HG02981 (cell line): ENCODE measurements at regions not wholly inside any gene's neighbourhood (a gene's known extent, or its start where the extent isn't known, plus 50 kb on each side); places are given as distances from the start of the nearest gene placed in this dataset.

ENCODE experiments used
- ATAC-seq: cut with Tn5 transposase; IDR thresholded peaks from one replicate; pipeline ENCODE4 v1.9.1; 2021; ENCODE audit warnings: mild to moderate bottlenecking, moderate library complexity; ENCODE audit not compliant: unreplicated experiment

DNA sequence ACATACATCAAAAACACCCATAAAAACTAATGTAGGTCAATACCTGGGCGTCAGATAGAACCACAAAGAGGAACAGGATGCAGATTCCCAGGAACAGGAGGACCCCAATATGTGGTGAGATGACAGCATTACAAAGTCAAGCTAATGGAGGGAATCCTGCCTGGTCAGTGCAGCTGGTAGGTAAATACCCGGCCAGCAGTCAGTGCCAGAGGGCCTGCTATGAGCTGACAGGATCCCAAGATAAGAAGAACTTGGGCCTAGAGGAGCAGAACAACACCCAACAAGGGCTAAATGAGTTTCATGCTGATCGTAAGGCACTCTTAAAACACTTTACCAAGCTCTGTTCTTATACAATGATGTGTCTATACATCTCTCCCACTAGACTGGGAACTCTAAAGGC, 61.2 kb upstream of the KCNMB2 start:
- no peak for ATAC-seq

DNA sequence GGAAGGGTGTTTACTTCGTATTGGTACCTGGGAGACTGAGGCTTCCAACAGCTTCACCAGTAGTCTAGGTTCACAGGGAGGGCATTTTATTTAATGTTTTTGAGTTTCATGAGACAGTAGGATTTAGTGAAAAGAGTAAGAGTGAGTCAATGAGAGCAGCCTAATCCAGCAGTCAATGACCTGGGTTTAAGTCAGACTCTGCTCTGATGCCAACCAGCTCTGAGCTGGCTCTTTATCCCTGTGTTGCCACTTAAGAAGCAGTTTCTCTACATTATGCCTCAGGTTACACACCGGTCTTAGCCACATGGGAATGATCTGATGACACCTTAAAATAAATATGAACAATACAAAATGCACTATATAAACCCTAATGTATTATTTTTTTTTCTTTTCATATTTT, 59.4 kb upstream of the KCNMB2 start:
- ATAC-seq, result no peak

- no peak for ATAC-seq
These were observed 56.8 kb upstream of the KCNMB2 start for GRCh38 chr3:178479446-178479845.

- ATAC-seq, result no peak
These were observed 56.4 kb upstream of the KCNMB2 start for GRCh38 chr3:178479860-178480259.

GRCh38 chr3:178480274-178480673, 56.0 kb upstream of the KCNMB2 start:
- no peak for ATAC-seq

- ATAC-seq, result peak; percentile 99
These were observed 55.4 kb upstream of the KCNMB2 start for GRCh38 chr3:178480795-178481194.

GRCh38 chr3:178482981-178483380, 53.3 kb upstream of the KCNMB2 start:
- ATAC-seq, result no peak

DNA sequence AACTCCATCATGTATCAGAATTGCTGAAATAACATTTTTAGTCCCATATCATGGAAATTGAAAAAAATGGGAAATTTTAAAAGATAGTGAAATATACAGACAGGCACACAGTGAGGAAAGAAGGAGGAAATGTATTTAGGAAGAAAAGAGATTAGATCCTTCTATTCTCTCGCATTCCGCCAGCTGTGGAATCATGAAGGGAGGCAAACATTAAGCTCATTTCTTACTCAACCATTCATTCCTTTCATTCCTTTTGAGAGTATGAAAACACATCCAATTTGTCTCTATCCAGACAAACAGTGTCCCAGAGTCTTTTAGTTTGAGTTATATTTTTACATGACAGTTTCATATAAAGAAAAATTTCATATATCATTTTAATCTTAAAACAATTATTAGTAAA, 52.5 kb upstream of the KCNMB2 start:
- ATAC-seq, result no peak

DNA sequence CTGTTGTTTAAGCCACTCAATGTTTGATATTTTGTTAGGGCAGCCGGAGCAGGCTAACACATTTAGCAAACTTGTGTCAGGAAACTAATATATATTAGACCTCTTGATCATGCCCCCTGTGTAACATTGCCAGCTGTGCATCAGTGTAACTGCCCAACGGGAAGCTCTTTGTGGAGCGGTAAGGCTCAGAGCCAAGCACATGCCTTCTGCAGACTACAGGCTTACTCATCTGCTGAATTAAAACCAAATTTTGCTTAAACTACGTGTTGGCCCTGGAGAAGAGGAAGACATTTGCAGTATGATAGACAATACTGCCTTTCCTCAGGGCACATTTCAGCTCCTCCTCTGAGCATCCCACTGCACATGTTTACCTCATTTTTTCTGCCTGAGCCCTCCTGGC, 50.5 kb upstream of the KCNMB2 start:
- no peak for ATAC-seq
